22Rv1 (cell line): ENCODE measurements at regions not wholly inside any gene's neighbourhood (a gene's known extent, or its start where the extent isn't known, plus 50 kb on each side); places are given as distances from the start of the nearest gene placed in this dataset.

ENCODE experiments used
- H3K27ac ChIP-seq: fragments of 450-650 bp; 2 replicates; pipeline ENCODE4 v1.5.1; 2017
- ZFX ChIP-seq: fragments of 450-650 bp; IDR thresholded peaks from 2 replicates; pipeline ENCODE4 v1.6.1; 2017; ENCODE audit warnings: antibody characterized with exemption, borderline replicate concordance
- TF ChIP-seq, protein P1 (sequence below): fragments of 450-650 bp; IDR thresholded peaks from 2 replicates; pipeline ENCODE4 v1.5.1; 2017; ENCODE audit warnings: mild to moderate bottlenecking

DNA sequence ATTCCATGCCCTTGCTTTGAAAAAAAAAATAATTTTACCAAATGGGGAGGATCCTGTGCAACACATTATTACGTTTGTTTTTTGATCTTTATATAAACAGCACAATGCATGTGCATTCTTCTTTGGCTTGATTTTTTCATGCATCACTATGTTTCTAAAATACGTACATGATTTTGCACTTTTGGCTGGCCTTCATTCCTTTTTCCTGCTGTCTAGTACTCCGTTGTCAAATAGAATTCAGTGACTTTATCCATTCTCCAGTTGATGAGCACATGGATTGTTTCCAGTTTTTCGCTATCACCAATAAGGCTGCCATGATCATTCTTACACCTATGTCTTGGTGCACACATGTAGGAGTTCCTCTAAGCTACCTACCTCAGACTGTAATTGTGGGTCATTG lies 63.0 kb upstream of the ID3 start:
- H3K27ac ChIP-seq: no peak overlapping the region
- TF ChIP-seq ZFX: no peak
- TF ChIP-seq, protein P1, sequence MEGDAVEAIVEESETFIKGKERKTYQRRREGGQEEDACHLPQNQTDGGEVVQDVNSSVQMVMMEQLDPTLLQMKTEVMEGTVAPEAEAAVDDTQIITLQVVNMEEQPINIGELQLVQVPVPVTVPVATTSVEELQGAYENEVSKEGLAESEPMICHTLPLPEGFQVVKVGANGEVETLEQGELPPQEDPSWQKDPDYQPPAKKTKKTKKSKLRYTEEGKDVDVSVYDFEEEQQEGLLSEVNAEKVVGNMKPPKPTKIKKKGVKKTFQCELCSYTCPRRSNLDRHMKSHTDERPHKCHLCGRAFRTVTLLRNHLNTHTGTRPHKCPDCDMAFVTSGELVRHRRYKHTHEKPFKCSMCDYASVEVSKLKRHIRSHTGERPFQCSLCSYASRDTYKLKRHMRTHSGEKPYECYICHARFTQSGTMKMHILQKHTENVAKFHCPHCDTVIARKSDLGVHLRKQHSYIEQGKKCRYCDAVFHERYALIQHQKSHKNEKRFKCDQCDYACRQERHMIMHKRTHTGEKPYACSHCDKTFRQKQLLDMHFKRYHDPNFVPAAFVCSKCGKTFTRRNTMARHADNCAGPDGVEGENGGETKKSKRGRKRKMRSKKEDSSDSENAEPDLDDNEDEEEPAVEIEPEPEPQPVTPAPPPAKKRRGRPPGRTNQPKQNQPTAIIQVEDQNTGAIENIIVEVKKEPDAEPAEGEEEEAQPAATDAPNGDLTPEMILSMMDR: no peak

DNA sequence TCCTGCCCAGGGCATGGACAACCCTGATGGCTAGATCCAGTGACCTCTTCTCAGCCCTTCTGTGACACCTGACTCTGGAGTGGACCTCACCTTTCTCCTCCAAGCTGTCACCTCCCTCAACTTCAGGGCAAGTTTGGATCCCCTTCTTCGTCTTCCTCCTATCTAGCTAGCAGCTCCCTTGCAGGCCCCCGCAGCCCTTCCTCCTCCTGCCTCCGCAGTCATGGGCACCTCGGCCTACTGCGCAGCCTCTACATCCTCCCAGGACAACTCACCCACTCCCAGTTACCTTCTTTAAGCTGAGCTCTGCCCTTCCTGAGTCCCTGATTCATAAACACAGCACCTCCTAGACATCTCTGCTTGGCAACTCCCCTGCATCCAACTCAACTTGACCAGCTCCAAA lies 61.3 kb upstream of the ID3 start:
- H3K27ac ChIP-seq: no peak overlapping the region
- TF ChIP-seq, protein P1: no peak
- TF ChIP-seq ZFX: no peak

DNA sequence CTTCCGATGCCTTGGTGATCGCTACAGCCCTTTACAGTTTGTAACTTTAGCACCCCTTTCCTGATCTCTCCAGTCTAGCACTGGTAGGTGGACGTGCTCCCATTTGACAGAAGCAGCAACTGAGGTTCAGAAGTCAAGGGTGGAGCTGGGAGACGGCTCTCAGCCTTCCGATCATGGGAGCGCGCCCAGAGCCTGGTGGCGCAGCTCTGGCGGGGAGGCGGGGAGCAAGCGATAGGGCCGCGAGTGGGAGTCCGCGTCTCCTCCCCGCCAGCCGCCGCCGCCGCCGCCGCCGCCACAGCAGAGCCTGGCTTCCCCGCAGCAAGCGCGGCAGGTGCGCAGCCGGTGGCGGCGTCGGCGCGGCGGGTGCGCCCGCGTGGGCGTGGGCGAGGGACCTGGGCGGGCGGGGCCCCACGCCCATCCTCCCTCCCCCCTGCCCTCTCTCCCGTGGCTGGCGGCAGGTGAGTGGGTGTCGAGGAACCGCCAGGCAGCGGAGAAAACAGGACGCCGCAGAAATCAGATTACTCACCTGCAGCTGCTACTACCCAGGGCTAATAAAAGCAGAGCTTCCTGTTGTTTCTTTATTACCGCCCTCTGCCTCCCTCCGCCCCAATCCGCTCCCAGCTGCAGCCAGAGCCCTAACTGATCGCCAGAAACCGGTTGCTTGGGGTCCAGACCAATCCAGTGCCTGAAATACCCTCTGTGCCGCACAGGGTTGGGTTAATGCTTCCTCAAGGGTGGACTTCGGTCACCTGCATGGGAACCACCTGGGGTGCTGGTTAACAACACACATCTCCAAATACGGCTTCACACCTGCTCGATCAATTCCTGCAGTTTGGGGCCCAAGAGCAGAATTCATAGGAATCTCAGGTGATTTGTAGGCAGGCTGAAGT lies 60.2 kb upstream of the ID3 start:
- TF ChIP-seq, protein P1: no peak
- TF ChIP-seq ZFX: no peak
- peak overlapping the region; percentile 55 for H3K27ac ChIP-seq

DNA sequence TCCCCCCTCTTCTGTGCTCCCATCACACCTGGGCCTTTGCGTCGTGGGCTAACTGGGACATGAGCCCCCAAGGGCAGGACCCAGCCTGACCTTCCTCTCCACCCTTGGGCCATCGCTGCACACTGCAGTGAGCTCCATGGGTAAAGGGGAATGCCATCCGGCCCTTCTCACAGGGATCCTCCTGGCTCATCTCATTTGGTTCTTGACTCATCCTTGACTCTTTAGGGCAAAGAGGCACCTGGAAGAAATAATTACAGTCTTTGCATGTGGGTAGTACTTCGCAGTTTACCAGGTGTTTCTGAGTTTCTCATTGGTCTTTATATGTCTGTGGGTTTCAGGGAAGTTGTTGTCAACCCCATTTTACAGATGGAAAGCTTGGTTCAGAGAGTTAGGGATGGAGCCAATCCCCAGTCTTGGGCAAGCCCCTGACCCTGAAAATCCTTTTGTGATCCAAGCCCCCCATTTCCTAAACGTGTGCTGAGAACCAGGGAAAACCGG lies 59.3 kb upstream of the ID3 start:
- TF ChIP-seq, protein P1: no peak
- no peak for TF ChIP-seq ZFX
- H3K27ac ChIP-seq: peak overlapping the region; percentile 55

DNA sequence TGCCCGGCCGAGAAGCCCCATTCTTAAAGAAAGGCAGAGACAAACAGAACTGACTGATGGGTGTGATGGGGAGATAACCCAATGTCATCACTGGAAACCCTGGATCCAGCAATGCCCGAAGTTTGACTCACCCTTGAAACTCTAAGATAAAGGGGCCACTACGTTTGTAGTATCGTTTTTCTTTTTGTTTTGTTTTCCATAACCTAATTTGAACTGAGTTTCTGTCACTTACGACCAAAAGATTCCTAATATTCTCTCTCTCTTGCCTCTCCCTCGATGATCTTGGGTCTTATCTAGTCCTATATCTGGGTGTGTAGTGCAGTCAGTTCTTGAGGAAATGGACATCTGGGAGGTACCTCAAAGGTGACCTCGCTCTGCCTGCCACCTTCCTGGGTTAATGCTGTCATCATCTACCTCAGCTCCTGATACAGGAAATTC lies 57.8 kb upstream of the ID3 start:
- H3K27ac ChIP-seq: no peak overlapping the region
- no peak for TF ChIP-seq ZFX
- TF ChIP-seq, protein P1: no peak

DNA sequence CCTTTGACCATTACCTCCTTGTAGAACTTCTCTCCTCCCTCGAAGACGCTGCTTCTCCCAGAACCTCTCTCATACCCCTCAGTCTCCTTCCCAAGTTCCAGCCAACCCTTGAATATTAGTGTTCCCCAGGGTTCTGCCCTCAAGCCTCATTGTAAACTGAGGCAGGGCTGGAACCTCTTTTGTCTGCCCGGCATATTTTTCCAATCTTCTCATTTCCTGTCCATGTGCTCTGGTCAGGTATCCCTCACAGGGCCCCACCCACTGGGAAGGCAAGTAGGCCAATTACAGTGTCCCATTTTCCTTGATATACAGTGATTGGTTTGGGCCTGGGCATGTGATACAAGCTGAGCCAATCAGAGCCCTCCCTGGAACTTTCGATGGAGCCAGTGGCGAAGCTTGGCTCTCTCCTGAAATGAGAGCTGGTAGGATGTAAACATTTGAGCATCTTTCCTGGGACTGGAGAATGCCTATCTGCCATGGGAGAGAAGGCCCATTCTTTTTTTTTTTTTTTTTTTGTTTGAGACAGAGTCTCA lies 57.1 kb upstream of the ID3 start:
- TF ChIP-seq ZFX: no peak
- TF ChIP-seq, protein P1: no peak
- no peak overlapping the region for H3K27ac ChIP-seq

DNA sequence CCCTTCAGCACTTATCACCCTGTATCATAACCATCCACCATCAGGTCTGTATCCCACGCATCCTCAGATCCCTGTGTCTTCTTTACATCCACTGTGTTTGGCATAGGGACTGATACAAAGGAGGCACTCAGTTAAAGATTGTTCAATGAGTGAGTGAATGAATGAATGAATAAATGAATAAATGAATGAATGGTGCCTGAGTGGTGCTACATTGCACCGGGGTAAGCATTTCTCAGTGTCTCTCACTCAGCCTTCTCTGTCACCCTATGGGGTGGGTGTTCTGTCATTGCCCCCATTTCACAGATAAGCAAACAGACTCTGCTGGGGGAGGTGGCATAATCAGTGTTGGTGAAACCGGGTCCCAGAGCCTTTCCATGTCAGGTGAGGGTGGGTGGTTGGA lies 56.6 kb upstream of the ID3 start:
- TF ChIP-seq, protein P1: no peak
- no peak for TF ChIP-seq ZFX
- H3K27ac ChIP-seq: no peak overlapping the region
